ENCODE measurements at regions not wholly inside any gene's neighbourhood (a gene's known extent, or its start where the extent isn't known, plus 50 kb on each side); places are given as distances from the start of the nearest gene placed in this dataset.

GRCh38 chr5:162503796-162504195, 436.2 kb downstream of the GABRG2 start:
- no peak for TF ChIP-seq CREB1 (CRISPR knock-in tag; IDR thresholded peaks at IDR 0.05)
- TF ChIP-seq ESRRA (CRISPR knock-in tag; IDR thresholded peaks at IDR 0.05; ENCODE audit: borderline replicate concordance) = no peak
- TF ChIP-seq, protein P1, sequence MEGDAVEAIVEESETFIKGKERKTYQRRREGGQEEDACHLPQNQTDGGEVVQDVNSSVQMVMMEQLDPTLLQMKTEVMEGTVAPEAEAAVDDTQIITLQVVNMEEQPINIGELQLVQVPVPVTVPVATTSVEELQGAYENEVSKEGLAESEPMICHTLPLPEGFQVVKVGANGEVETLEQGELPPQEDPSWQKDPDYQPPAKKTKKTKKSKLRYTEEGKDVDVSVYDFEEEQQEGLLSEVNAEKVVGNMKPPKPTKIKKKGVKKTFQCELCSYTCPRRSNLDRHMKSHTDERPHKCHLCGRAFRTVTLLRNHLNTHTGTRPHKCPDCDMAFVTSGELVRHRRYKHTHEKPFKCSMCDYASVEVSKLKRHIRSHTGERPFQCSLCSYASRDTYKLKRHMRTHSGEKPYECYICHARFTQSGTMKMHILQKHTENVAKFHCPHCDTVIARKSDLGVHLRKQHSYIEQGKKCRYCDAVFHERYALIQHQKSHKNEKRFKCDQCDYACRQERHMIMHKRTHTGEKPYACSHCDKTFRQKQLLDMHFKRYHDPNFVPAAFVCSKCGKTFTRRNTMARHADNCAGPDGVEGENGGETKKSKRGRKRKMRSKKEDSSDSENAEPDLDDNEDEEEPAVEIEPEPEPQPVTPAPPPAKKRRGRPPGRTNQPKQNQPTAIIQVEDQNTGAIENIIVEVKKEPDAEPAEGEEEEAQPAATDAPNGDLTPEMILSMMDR (IDR thresholded peaks at IDR 0.05) = no peak
- no peak for TF ChIP-seq FOXP4 (CRISPR knock-in tag; IDR thresholded peaks at IDR 0.05)
- no peak for TF ChIP-seq TCF7 (CRISPR knock-in tag; IDR thresholded peaks at IDR 0.05; ENCODE audit: low read depth)
- TF ChIP-seq, protein P2, sequence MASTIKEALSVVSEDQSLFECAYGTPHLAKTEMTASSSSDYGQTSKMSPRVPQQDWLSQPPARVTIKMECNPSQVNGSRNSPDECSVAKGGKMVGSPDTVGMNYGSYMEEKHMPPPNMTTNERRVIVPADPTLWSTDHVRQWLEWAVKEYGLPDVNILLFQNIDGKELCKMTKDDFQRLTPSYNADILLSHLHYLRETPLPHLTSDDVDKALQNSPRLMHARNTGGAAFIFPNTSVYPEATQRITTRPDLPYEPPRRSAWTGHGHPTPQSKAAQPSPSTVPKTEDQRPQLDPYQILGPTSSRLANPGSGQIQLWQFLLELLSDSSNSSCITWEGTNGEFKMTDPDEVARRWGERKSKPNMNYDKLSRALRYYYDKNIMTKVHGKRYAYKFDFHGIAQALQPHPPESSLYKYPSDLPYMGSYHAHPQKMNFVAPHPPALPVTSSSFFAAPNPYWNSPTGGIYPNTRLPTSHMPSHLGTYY (CRISPR knock-in tag; IDR thresholded peaks at IDR 0.05) = no peak
- TF ChIP-seq HMGXB4 (CRISPR knock-in tag; IDR thresholded peaks at IDR 0.05) = no peak
- TF ChIP-seq ELF4 (CRISPR knock-in tag; IDR thresholded peaks at IDR 0.05; ENCODE audit: low read depth) = no peak
- TF ChIP-seq ZBTB43 (CRISPR knock-in tag; IDR thresholded peaks at IDR 0.05) = no peak
- TF ChIP-seq ZNF232 (CRISPR knock-in tag; IDR thresholded peaks at IDR 0.05) = no peak

All from WTC11 (cell line).